Neural crest cell (in vitro differentiated cells): ENCODE measurements at regions not wholly inside any gene's neighbourhood (a gene's known extent, or its start where the extent isn't known, plus 50 kb on each side); places are given as distances from the start of the nearest gene placed in this dataset.

Experiments
- DNase-seq: peaks from one replicate; pipeline ENCODE4 v3.0.0; 2021; ENCODE audit warnings: low read depth, mixed read lengths, low spot score
- H3K27ac Mint-ChIP-seq: one replicate; pipeline ENCODE4 v1.8.0; 2021; ENCODE audit warnings: mild to moderate bottlenecking, mixed read lengths; ENCODE audit not compliant: unreplicated experiment
- H3K27me3 Mint-ChIP-seq: 2 replicates; pipeline ENCODE4 v1.8.0; 2021; ENCODE audit warnings: low read depth, mild to moderate bottlenecking, mixed read lengths
- H3K36me3 Mint-ChIP-seq: 2 replicates; pipeline ENCODE4 v1.8.0; 2021; ENCODE audit warnings: low read depth, mild to moderate bottlenecking, mixed read lengths
- H3K4me1 Mint-ChIP-seq: 2 replicates; pipeline ENCODE4 v1.8.0; 2021; ENCODE audit warnings: mixed read lengths
- H3K4me3 Mint-ChIP-seq: one replicate; pipeline ENCODE4 v1.8.0; 2021; ENCODE audit warnings: mild to moderate bottlenecking, mixed read lengths
- H3K9me3 Mint-ChIP-seq: 2 replicates; pipeline ENCODE4 v1.8.0; 2021; ENCODE audit warnings: mixed read lengths
- TF ChIP-seq, protein P1 (sequence below): fragments of 200-600 bp; sonication (generic); conservative IDR thresholded peaks from 2 replicates; pipeline ENCODE4 v1.5.0; 2021; ENCODE audit warnings: antibody characterized with exemption, mild to moderate bottlenecking

DNA sequence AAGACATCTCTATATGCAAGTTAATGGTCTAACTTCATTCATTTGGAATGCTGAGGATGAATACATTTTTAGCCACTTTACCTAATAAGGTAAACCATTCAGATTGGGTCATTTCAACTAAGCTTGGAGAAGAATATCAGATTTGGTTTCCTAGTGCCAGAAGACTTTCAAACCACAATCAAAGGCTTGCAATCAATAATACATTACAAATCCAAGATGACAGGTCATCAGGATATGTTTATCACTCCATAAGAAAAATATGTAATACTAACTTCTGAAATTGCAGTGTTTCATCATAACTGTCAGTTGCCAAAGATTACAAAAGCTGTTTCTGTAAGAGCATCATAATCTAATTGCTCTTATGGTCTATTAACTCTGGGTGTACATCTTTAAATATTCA, 654.0 kb downstream of the COL12A1 start:
- Mint-ChIP-seq H3K27me3 (no peaks in the 10 kb centered on the region), H3K36me3 (no peaks in the 10 kb centered on the region), H3K4me3 (no peak overlapping the region), H3K27ac (no peak overlapping the region), H3K4me1 (no peaks in the 10 kb centered on the region), H3K9me3 (peaks cover 6% of the 10 kb centered on the region)
- DNase-seq, result no peak
- TF ChIP-seq, protein P1, sequence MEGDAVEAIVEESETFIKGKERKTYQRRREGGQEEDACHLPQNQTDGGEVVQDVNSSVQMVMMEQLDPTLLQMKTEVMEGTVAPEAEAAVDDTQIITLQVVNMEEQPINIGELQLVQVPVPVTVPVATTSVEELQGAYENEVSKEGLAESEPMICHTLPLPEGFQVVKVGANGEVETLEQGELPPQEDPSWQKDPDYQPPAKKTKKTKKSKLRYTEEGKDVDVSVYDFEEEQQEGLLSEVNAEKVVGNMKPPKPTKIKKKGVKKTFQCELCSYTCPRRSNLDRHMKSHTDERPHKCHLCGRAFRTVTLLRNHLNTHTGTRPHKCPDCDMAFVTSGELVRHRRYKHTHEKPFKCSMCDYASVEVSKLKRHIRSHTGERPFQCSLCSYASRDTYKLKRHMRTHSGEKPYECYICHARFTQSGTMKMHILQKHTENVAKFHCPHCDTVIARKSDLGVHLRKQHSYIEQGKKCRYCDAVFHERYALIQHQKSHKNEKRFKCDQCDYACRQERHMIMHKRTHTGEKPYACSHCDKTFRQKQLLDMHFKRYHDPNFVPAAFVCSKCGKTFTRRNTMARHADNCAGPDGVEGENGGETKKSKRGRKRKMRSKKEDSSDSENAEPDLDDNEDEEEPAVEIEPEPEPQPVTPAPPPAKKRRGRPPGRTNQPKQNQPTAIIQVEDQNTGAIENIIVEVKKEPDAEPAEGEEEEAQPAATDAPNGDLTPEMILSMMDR, result no peak

DNA sequence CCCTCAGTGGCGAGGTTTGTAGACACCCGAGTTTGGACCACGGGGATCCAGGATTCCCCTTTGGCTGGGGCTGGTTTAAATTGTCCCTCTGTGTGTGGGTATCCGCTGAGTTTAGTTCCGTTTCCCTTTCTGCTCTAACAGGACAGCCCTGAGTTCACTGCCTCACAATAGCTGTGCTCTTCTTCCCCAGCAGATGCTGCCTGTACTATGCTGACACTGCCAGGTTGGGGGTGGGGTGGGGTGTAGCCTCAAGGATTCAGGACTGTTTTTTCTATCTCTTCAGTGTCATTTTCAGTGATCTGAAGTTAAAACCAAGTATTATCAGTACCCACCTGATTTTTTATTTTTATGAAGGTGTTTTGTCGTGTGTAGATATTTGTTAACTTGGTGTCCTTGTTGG, 655.0 kb downstream of the COL12A1 start:
- no peak for DNase-seq
- peak overlapping the region; percentile 64 for H3K27ac Mint-ChIP-seq
- TF ChIP-seq, protein P1, result no peak
- H3K9me3 Mint-ChIP-seq, result peaks cover 6% of the 10 kb centered on the region
- H3K4me1 Mint-ChIP-seq, result no peaks in the 10 kb centered on the region
- H3K27me3 Mint-ChIP-seq, result no peaks in the 10 kb centered on the region
- no peaks in the 10 kb centered on the region for H3K36me3 Mint-ChIP-seq
- H3K4me3 Mint-ChIP-seq, result no peak overlapping the region

DNA sequence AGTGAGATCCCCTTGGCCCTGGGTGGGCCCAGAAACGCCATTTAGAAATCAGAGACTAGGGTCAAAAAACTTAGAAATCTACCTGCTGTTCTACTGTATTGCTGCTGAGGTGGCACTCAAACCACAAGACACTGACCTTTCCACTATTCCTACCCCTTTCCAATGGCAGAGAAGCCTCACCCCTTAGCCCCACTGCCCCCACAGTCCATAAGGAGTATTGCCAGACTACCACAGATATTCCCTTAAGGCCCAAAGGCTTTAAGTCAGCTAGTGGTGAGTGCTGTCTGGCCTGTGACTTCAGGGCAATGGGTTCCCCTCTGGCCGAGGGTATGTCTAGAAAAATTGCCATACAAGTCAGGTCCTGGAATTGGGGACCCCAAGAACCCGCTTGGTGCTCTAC, 656.1 kb downstream of the COL12A1 start:
- H3K4me1 Mint-ChIP-seq, result no peaks in the 10 kb centered on the region
- H3K27me3 Mint-ChIP-seq, result no peaks in the 10 kb centered on the region
- no peak overlapping the region for H3K27ac Mint-ChIP-seq
- no peaks in the 10 kb centered on the region for H3K36me3 Mint-ChIP-seq
- H3K4me3 Mint-ChIP-seq, result no peak overlapping the region
- TF ChIP-seq, protein P1, result no peak
- peaks cover 10% of the 10 kb centered on the region for H3K9me3 Mint-ChIP-seq
- DNase-seq, result no peak

DNA sequence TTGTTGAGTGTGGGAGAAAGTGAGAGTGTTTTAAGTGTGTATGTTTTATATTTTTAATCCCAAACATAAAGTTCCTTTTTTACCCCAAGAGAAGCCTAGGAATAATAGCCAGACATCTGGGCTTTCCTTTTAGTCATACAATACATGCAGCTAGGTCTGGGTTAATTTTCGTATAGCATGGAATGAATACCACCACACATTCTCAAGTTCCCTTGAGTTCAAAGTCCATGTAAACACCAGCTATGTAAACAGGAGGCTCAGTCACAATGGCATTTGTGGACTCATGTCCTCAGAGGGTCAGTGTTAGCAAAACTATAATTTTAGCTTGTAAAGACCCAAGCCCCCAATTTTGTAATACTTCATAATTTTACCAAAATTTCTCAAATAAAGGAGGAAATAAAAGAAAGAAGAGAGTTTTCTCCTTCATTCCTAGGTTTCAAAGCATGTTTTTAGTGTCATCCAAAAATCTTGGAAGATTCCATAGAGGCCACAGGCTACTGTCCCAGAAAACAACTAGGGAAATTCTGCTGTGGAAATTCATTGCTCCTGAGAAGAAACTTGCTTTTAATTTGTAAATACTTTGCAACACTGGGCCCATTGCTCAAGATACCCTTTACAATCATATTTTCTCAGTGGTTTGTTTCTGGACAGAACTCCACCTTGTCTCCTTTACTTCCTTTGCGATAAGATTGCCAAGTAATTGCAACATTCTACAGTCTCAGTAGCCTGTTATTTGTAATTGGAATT, 671.2 kb downstream of the COL12A1 start:
- peaks cover 11% of the 10 kb centered on the region for H3K4me1 Mint-ChIP-seq
- TF ChIP-seq, protein P1, result no peak
- DNase-seq, result no peak
- no peak overlapping the region for H3K27ac Mint-ChIP-seq
- H3K27me3 Mint-ChIP-seq, result peaks cover 25% of the 10 kb centered on the region
- peaks cover 18% of the 10 kb centered on the region for H3K9me3 Mint-ChIP-seq
- peaks cover 4% of the 10 kb centered on the region for H3K36me3 Mint-ChIP-seq
- H3K4me3 Mint-ChIP-seq, result no peak overlapping the region

DNA sequence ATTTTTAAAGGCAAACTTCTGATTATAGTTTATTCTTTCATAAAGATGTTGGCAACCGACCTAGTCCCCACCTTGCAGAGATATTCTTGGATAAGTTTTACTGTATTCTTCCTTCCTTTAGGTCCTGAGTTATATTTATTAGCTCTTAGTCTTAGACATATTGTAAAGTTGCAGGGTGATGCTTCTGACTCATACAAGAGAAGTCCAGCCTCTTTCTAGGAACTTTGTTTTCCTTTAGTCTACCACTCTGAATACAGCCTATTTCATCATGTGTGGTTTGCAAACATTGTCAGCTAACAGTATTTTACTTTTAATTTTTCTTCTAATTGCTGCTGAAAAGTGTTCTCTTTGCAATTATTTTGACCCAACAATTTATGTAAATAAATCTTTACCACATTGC, 686.7 kb downstream of the COL12A1 start:
- Mint-ChIP-seq H3K36me3 (no peaks in the 10 kb centered on the region), H3K9me3 (peaks cover 17% of the 10 kb centered on the region), H3K27ac (no peak overlapping the region), H3K4me3 (no peak overlapping the region), H3K4me1 (no peaks in the 10 kb centered on the region), H3K27me3 (no peaks in the 10 kb centered on the region)
- DNase-seq, result no peak
- TF ChIP-seq, protein P1, result no peak
